ENCODE measurements at regions not wholly inside any gene's neighbourhood (a gene's known extent, or its start where the extent isn't known, plus 50 kb on each side); places are given as distances from the start of the nearest gene placed in this dataset.
A peak's percentile ranks its signal among the peaks of the same experiment; 100 is the strongest.

DNA sequence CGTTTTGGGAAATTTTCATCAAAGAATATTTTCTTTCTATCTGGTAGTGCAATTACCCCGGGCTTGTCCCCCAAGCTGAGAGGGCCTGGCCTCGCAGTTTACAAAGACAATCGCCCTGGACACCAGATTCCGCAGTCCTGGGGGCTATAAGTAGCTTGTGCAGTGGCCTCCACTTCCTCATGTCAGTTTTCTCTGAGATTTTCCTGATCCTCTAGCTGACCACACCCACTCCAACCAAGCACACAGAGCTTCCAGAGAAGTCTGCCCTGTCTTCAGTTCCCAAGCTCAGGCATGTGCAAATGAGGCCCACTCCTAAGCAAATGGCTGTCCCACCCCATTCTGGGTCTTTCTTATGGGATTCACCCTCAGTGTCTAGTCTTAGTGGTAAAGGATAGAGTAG is 245.3 kb downstream of the MAFB start:
- Histone ChIP-seq H3K4me3 (no peak overlapping the region), H3K36me3 (ENCODE audit: insufficient read depth) (no peaks in the 10 kb centered on the region), H3K4me1 (ENCODE audit: insufficient read depth) (no peaks in the 10 kb centered on the region), H3K79me2 (replicated peaks; ENCODE audit: insufficient read depth) (no peaks in the 10 kb centered on the region), H2AFZ (0 out of 2 replicates have a peak overlapping the region, but pooled peaks have one; percentile 32), H3K4me2 (no peak overlapping the region), H3K9me2 (ENCODE audit: insufficient read depth) (peaks cover 9% of the 10 kb centered on the region; the same call in 1 of the 2 replicates), H4K20me1 (replicated peaks; ENCODE audit: insufficient read depth) (no peaks in the 10 kb centered on the region), H3F3A (replicated peaks; ENCODE audit: low read depth) (no peaks in the 10 kb centered on the region), H3K27me3 (ENCODE audit: insufficient read depth) (no peaks in the 10 kb centered on the region), H3K27ac (ENCODE audit: low read depth) (no peak overlapping the region)
- H3K36me3 Mint-ChIP-seq (ENCODE audit: low read depth), result no peaks in the 10 kb centered on the region
- no peaks in the 10 kb centered on the region for H3K9me3 Mint-ChIP-seq
- H3K27me3 Mint-ChIP-seq (ENCODE audit: insufficient read depth, low read depth, poor library complexity), result peaks cover 8% of the 10 kb centered on the region
- no peak for TF ChIP-seq CREB1 (CRISPR knock-in tag; IDR thresholded peaks at IDR 0.05; ENCODE audit: low read depth)
- TF ChIP-seq ZNF114 (CRISPR knock-in tag; IDR thresholded peaks at IDR 0.05), result no peak
- TF ChIP-seq, protein P1, sequence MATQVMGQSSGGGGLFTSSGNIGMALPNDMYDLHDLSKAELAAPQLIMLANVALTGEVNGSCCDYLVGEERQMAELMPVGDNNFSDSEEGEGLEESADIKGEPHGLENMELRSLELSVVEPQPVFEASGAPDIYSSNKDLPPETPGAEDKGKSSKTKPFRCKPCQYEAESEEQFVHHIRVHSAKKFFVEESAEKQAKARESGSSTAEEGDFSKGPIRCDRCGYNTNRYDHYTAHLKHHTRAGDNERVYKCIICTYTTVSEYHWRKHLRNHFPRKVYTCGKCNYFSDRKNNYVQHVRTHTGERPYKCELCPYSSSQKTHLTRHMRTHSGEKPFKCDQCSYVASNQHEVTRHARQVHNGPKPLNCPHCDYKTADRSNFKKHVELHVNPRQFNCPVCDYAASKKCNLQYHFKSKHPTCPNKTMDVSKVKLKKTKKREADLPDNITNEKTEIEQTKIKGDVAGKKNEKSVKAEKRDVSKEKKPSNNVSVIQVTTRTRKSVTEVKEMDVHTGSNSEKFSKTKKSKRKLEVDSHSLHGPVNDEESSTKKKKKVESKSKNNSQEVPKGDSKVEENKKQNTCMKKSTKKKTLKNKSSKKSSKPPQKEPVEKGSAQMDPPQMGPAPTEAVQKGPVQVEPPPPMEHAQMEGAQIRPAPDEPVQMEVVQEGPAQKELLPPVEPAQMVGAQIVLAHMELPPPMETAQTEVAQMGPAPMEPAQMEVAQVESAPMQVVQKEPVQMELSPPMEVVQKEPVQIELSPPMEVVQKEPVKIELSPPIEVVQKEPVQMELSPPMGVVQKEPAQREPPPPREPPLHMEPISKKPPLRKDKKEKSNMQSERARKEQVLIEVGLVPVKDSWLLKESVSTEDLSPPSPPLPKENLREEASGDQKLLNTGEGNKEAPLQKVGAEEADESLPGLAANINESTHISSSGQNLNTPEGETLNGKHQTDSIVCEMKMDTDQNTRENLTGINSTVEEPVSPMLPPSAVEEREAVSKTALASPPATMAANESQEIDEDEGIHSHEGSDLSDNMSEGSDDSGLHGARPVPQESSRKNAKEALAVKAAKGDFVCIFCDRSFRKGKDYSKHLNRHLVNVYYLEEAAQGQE (IDR thresholded peaks at IDR 0.05; ENCODE audit: unreplicated experiment), result no peak
- TF ChIP-seq, protein P2, sequence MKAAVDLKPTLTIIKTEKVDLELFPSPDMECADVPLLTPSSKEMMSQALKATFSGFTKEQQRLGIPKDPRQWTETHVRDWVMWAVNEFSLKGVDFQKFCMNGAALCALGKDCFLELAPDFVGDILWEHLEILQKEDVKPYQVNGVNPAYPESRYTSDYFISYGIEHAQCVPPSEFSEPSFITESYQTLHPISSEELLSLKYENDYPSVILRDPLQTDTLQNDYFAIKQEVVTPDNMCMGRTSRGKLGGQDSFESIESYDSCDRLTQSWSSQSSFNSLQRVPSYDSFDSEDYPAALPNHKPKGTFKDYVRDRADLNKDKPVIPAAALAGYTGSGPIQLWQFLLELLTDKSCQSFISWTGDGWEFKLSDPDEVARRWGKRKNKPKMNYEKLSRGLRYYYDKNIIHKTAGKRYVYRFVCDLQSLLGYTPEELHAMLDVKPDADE (IDR thresholded peaks at IDR 0.05), result no peak
- TF ChIP-seq EZH2phosphoT487 (IDR thresholded peaks at IDR 0.05; ENCODE audit: unreplicated experiment), result no peak
- TF ChIP-seq EZH2 (IDR thresholded peaks at IDR 0.05; ENCODE audit: low read depth, unreplicated experiment), result no peak
- TF ChIP-seq, protein P3, sequence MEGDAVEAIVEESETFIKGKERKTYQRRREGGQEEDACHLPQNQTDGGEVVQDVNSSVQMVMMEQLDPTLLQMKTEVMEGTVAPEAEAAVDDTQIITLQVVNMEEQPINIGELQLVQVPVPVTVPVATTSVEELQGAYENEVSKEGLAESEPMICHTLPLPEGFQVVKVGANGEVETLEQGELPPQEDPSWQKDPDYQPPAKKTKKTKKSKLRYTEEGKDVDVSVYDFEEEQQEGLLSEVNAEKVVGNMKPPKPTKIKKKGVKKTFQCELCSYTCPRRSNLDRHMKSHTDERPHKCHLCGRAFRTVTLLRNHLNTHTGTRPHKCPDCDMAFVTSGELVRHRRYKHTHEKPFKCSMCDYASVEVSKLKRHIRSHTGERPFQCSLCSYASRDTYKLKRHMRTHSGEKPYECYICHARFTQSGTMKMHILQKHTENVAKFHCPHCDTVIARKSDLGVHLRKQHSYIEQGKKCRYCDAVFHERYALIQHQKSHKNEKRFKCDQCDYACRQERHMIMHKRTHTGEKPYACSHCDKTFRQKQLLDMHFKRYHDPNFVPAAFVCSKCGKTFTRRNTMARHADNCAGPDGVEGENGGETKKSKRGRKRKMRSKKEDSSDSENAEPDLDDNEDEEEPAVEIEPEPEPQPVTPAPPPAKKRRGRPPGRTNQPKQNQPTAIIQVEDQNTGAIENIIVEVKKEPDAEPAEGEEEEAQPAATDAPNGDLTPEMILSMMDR (conservative IDR thresholded peaks at IDR 0.05; ENCODE audit: low read depth in 2 of 2), result no peak
- TF ChIP-seq ZNF331 (CRISPR knock-in tag; IDR thresholded peaks at IDR 0.05; ENCODE audit: low read depth), result no peak
- TF ChIP-seq STAT1 (IDR thresholded peaks at IDR 0.05; ENCODE audit: unreplicated experiment), result no peak
- no peak for TF ChIP-seq POLR2AphosphoS5 (IDR thresholded peaks at IDR 0.05; ENCODE audit: low read depth)
- TF ChIP-seq, protein P4, sequence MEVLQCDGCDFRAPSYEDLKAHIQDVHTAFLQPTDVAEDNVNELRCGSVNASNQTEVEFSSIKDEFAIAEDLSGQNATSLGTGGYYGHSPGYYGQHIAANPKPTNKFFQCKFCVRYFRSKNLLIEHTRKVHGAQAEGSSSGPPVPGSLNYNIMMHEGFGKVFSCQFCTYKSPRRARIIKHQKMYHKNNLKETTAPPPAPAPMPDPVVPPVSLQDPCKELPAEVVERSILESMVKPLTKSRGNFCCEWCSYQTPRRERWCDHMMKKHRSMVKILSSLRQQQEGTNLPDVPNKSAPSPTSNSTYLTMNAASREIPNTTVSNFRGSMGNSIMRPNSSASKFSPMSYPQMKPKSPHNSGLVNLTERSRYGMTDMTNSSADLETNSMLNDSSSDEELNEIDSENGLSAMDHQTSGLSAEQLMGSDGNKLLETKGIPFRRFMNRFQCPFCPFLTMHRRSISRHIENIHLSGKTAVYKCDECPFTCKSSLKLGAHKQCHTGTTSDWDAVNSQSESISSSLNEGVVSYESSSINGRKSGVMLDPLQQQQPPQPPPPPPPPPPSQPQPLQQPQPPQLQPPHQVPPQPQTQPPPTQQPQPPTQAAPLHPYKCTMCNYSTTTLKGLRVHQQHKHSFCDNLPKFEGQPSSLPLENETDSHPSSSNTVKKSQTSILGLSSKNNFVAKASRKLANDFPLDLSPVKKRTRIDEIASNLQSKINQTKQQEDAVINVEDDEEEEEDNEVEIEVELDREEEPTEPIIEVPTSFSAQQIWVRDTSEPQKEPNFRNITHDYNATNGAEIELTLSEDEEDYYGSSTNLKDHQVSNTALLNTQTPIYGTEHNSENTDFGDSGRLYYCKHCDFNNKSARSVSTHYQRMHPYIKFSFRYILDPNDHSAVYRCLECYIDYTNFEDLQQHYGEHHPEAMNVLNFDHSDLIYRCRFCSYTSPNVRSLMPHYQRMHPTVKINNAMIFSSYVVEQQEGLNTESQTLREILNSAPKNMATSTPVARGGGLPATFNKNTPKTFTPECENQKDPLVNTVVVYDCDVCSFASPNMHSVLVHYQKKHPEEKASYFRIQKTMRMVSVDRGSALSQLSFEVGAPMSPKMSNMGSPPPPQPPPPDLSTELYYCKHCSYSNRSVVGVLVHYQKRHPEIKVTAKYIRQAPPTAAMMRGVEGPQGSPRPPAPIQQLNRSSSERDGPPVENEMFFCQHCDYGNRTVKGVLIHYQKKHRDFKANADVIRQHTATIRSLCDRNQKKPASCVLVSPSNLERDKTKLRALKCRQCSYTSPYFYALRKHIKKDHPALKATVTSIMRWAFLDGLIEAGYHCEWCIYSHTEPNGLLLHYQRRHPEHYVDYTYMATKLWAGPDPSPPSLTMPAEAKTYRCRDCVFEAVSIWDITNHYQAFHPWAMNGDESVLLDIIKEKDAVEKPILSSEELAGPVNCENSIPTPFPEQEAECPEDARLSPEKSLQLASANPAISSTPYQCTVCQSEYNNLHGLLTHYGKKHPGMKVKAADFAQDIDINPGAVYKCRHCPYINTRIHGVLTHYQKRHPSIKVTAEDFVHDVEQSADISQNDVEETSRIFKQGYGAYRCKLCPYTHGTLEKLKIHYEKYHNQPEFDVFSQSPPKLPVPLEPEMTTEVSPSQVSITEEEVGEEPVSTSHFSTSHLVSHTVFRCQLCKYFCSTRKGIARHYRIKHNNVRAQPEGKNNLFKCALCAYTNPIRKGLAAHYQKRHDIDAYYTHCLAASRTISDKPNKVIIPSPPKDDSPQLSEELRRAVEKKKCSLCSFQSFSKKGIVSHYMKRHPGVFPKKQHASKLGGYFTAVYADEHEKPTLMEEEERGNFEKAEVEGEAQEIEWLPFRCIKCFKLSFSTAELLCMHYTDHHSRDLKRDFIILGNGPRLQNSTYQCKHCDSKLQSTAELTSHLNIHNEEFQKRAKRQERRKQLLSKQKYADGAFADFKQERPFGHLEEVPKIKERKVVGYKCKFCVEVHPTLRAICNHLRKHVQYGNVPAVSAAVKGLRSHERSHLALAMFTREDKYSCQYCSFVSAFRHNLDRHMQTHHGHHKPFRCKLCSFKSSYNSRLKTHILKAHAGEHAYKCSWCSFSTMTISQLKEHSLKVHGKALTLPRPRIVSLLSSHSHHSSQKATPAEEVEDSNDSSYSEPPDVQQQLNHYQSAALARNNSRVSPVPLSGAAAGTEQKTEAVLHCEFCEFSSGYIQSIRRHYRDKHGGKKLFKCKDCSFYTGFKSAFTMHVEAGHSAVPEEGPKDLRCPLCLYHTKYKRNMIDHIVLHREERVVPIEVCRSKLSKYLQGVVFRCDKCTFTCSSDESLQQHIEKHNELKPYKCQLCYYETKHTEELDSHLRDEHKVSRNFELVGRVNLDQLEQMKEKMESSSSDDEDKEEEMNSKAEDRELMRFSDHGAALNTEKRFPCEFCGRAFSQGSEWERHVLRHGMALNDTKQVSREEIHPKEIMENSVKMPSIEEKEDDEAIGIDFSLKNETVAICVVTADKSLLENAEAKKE (CRISPR knock-in tag; IDR thresholded peaks at IDR 0.05), result no peak
- TF ChIP-seq NANOG (IDR thresholded peaks at IDR 0.05; ENCODE audit: borderline replicate concordance), result no peak
- TF ChIP-seq JUNB (IDR thresholded peaks at IDR 0.05; ENCODE audit: unreplicated experiment), result no peak
- DNase-seq (ENCODE audit: low spot score), result no peak
- no peak overlapping the region for H3K27ac Mint-ChIP-seq
- H3K4me3 Mint-ChIP-seq, result no peak overlapping the region
- peak; percentile 19; the same call in 1 of the 3 replicates for ATAC-seq
- peaks cover 30% of the 10 kb centered on the region for H3K4me1 Mint-ChIP-seq
